GM18519 (cell line): ENCODE measurements at regions not wholly inside any gene's neighbourhood (a gene's known extent, or its start where the extent isn't known, plus 50 kb on each side); places are given as distances from the start of the nearest gene placed in this dataset.
"Not testable (repeated sequence)": the region's sequence is repeated elsewhere in the genome, so short reads cannot be mapped to it uniquely, and the experiment has no call there.

ENCODE experiments used
- ATAC-seq: cut with Tn5 transposase; IDR thresholded peaks from one replicate; pipeline ENCODE4 v1.9.1; 2021; ENCODE audit warnings: mild to moderate bottlenecking, moderate library complexity; ENCODE audit not compliant: unreplicated experiment, low FRiP score

DNA sequence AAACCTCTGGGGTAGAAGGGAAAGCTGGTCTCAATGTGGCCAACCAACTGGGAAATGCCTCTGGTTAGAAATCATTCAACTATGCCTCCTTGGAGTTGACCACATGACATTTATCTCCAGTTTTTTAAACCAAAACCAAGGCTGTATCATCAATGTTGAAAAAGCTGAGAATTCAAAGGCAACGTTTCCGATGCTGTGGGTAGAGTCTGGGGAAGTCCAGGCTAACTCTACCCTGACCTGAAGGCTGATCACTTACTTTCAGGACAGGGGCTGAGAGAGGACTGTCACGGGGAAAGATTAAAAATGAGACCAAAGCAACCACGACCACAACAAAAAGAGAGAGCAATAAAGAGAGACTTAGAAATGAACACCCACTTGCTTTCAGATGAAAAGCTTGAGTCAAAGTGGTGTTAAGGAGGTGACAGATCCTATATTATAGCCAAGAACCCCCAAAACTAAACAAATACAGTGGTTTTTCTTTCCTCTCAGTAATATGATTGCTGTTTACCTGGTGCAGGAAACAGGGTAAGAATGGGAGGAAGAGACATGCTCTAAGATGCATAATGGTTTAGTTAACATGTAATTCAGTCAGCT, 90.8 kb upstream of the TNFSF4 start:
- ATAC-seq, result peak; percentile 77

DNA sequence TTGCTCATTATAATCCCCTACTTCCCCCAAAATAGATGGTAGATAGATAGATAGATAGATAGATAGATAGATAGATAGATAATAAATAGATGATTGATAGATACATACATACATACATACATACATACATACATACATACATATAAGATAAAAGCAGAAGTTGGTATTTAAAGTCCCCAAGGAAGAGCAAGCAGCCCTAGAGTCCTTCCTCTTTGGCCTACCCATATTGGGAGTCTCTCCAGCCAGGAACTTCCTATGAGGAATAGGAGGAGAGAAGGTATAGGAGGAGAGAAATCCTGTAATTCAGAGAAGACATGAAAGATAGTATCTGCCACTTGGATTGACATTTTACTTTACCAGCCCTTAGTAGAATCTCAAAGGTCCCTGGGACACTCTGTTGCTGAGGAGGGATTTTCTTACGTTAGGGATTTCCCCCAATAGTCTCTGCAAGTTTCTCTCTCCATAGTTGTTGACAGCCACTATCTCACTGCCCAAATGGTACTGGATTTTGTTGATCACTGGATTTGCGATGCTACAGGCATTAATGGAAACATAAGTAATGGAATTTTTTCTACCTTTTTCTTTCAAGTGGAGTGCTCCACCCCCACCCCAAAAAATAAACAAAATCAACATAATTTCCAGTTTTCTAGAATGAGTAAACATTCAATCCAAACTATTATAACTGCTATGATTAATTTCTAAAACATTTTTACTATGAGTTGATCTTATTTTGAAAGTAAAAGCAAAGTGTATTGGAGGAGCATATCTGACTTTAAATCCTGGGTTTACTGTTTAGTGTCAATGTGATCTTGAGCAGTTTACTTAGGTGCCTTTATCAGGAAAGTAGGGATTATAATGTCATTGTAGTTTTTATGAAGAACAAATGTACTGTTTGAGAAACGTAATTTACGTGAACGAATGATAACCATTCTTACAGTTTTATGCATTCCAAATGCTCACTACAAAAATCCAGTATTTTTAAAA, 93.2 kb upstream of the TNFSF4 start:
- no peak for ATAC-seq

DNA sequence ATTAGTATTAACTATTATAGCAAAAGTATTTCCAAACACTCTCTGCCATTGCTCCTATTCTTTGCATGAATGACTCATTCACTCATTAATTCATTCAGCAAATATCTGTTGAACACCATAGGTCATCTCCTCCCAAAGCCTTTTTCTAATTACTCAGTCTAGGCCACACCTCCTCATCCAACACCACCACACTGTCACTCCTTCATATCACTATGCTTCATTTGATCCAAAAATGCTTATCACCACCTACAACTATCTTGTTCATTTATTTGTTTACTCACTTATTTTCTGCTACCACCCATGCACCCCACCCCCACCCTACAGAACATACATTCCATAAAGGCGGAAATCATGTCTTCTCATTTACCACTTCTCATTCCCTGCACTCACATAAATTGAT, 94.4 kb upstream of the TNFSF4 start:
- no peak for ATAC-seq

DNA sequence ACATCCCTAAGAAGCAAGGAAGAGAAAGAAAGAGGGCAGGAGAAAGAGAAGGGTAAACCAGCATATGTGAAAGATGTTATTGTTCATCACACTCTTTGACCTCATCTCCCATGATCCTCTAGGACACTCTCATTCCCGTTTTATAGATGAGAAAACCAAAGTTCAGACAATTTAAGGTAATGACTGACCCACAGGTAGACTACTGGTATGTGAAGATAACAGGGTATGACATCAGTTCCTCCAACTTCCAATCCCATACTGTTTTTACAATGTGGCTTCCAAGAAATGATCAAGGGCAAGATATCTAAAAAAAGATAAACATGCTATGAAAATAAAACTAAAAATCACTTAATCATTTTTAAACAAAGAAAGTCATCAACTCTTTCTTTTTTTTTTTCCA, 95.2 kb upstream of the TNFSF4 start:
- no peak for ATAC-seq

- ATAC-seq, result no peak
These were observed 96.0 kb upstream of the TNFSF4 start for GRCh38 chr1:173302890-173303829.

- ATAC-seq, result no peak
These were observed 96.9 kb upstream of the TNFSF4 start for GRCh38 chr1:173303984-173304383.

DNA sequence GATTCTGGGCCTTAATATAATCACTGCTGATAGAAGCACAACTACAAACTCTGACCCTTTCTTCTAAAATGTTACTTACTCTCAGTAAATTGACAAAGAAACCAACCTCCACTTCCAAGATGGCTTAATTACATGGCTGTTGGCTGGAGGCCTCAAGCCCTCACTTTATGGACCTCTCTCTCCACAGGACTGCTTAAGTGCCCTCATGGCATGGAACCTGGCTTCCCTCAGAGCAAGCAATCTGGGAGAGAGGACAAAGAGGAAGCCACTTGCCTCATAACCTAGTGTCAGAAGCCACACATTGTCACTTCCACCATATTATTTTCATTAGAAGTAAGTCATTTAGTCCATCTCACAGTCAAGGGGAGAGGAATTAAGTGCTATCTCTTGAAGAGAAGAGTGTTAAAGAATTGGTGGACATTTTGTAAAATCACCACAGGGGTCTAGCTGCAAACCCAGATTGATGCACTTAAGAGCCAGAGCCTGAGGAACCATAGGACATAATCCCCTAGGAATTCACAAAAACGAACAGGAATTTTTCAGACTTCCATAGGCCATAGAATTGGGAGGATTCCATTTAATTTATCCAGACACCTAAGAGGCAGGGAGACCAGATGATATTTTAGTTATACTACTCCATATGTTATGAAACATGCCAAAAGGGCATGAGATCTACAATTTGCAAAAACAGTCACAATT, 97.5 kb upstream of the TNFSF4 start:
- ATAC-seq, result no peak

DNA sequence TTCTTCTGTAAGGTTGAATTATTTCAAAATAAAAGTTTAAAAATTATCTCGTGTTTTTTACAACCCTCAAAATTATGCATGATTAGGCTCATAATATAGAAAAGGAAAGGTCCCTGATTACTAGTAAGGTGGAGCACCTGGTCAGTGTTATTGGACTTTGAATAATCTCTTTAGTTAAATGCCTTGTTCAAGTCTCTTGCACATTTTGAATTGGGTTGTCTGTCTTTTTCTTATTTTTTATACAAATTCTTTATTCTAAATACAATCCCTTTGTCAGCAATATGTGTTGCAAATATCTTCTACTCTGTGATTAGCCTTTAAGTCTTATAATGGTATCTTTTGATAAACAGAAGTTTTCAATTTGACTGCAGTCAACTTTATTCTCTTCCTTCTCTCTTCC, 100.7 kb upstream of the TNFSF4 start:
- ATAC-seq, result no peak

DNA sequence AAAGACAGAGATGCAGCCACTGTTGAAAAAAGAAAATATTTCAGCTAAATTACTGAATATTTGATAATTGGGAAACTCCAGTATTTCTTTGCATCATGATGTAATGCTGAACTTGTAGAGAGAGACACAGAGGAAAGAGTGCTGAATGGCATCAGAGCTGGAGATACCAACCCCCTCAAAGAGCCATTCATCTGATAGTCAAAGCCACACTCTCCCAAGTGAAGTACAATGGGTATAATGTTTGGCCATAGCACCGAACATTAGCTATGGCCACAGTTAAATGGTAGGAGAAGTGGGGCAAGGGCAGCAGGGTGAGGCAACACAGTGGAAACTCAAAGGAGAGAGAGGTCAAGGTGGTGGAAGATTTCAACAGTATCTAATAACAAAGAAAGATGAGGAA, 107.5 kb upstream of the TNFSF4 start:
- ATAC-seq, result no peak

DNA sequence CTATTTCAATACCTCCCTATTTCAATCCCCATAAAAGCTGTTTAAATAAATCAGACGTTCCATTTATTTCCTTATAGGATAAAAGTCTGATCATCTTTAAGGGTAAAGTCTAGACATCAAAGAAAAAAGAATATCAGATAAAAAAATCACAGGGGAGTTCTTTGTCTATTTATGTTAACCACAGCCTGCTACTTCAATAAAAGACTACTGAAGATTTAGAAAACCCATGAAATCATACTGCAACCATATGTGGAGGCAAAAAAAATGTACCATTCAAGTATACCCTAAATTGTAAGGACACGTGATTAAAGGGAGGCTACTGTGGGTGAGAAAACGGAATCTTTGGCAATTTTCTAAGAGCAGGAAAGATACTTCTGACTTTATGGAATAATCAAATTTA, 108.2 kb upstream of the TNFSF4 start:
- no peak for ATAC-seq

GRCh38 chr1:173318788-173319187, 111.7 kb upstream of the TNFSF4 start:
- ATAC-seq, result no peak

GRCh38 chr1:173324352-173324751, 117.2 kb upstream of the TNFSF4 start:
- ATAC-seq, result not testable (repeated sequence)

DNA sequence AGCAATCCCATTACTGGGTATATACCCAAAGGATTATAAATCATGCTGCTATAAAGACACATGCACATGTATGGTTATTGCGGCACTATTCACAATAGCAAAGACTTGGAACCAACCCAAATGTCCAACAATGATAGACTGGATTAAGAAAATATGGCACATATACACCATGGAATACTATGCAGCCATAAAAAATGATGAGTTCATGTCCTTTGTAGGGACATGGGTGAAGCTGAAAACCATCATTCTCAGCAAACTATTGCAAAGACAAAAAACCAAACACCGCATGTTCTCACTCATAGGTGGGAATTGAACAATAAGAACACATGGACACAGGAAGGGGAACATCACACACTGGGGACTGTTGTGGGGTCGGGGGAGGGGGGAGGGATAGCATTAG, 120.9 kb upstream of the TNFSF4 start:
- ATAC-seq, result not testable (repeated sequence)

DNA sequence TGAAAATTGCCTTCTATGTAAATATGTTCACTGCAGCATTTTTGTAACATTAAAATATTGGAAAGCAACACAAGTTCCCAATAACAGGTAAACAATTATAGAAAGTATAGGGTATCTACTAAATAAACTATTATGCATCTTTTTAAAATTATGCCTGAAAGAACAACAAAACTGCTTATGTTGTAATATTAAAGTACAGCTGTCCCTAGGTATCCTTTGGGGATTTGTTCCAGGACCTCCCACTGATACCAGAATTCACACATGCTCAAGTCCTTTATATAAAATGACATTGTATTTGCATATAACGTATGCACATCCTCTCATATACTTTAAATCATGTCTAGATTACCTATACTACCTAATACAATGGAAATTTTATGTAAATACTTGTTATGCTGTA, 121.8 kb upstream of the TNFSF4 start:
- no peak for ATAC-seq

- no peak for ATAC-seq
These were observed 122.6 kb upstream of the TNFSF4 start for GRCh38 chr1:173329726-173330125.

DNA sequence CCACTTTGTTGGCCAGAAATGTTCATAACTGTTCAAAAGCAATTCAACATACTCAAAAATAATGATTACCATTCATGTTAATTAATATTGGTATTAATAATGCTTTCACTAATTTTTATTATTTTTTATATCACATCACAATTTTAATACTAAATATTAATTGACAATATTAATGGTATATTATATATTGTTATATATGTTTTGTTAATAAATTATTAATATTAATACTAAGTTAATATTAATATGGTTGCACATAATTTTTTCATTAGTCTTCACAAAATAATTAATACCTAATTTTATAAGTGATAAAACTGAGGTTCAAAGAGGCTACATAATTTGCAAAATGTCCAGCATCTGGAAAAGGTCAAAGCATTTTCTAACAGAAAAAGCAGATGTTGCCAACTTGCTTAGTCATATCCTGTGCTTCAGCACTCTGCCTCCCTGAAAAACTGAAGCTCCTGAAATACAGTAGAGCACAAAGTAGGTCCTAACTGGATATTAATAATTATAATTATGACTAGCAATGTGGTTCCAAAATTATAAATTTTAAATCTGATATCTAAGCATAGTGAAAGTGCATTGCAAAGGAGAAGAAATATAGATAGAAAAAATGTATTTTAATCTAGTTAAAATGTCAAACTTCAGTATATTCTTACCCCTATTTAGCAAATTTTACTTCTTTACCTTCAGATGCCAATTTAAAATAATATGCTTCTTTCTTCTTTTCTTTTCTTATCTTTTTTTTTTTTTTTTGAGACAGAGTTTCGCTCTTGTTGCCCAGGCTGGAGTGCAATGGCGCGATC, 123.2 kb upstream of the TNFSF4 start:
- no peak for ATAC-seq

- ATAC-seq, result not testable (repeated sequence)
These were observed 123.9 kb upstream of the TNFSF4 start for GRCh38 chr1:173330952-173331548.

GRCh38 chr1:173332026-173332425, 124.9 kb upstream of the TNFSF4 start:
- no peak for ATAC-seq

GRCh38 chr1:173333581-173333980, 126.5 kb upstream of the TNFSF4 start:
- ATAC-seq, result peak; percentile 69
